ENCODE measurements at regions not wholly inside any gene's neighbourhood (a gene's known extent, or its start where the extent isn't known, plus 50 kb on each side); places are given as distances from the start of the nearest gene placed in this dataset.

DNA sequence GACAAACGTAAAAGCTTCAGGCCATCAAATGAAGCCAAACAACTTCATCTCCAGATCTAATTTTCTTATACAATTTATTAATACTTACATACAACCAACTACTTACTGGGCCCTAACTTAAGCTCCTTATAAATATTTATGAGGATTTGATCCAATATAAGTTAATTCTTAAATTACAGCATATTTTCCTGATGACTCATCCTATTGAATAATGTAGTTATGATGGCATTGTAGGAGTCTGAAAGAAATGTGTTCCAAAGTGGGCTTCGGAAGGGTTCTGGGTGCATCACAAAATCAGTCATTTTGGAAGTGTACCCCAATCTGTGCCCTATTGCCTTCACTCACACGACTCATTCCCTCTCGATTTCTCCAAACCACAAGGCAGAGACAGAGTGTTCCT, 455.1 kb upstream of the CTSO start:
- no peak for TF ChIP-seq CTCF (IDR thresholded peaks at IDR 0.05; ENCODE audit: insufficient read depth, low read length, missing control alignments)
- no peak for DNase-seq (ENCODE audit: low read depth, low spot score)
- no peak overlapping the region for H3K4me3 ChIP-seq (ENCODE audit: low read depth, low read length)
- POLR2A ChIA-PET = no interaction called here
- CTCF ChIA-PET = no interaction called here

DNA sequence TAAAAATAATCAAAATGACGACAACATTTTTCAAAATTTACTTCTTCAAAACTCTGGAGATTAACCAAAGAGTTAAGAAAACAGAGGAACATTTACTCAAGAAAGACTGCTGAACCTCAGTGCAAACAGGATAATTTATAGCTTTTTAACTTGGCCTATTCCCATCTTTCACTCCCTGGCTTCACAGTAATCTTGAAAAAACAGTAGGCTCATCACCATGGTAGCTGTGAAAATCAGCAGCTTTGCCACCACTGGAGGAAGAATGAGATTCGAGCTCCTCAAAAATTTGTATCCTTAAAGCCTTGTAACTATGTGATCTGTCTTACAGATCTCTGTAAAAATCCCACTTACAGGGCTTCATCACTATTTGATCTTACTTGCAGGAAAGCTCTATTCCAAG, 447.7 kb upstream of the CTSO start:
- POLR2A ChIA-PET = no interaction called here
- no peak overlapping the region for H3K4me3 ChIP-seq (ENCODE audit: low read depth, low read length)
- TF ChIP-seq CTCF (IDR thresholded peaks at IDR 0.05; ENCODE audit: insufficient read depth, low read length, missing control alignments) = no peak
- CTCF ChIA-PET = interaction anchor here (1.2 kb wide), 1 partner anchor 232 kb away, joined by 3 read pairs; no protein-coding TSS in a partner anchor
- no peak for DNase-seq (ENCODE audit: low read depth, low spot score)

GRCh38 chr4:156396534-156396933, 442.9 kb upstream of the CTSO start:
- POLR2A ChIA-PET = no interaction called here
- no peak overlapping the region for H3K4me3 ChIP-seq (ENCODE audit: low read depth, low read length)
- TF ChIP-seq CTCF (IDR thresholded peaks at IDR 0.05; ENCODE audit: insufficient read depth, low read length, missing control alignments) = no peak
- no peak for DNase-seq (ENCODE audit: low read depth, low spot score)
- CTCF ChIA-PET = no interaction called here

DNA sequence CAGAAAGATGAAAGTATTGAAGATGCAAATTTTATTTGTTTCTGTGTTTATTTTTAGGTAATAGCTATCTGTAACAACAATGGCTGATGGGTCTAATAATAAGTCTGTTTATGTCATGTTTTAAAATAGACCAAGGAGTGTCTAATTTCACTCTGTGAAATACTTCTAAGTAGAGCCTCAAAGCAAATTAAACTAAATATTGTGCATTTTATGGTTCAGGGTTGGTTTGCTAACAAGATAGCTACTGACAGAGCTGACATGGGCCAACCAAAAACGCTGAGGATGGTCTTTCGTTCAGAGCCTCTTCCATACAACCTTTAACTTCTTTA, 437.6 kb upstream of the CTSO start:
- ChIA-PET CTCF (no interaction called here), POLR2A (no interaction called here)
- no peak for TF ChIP-seq CTCF (IDR thresholded peaks at IDR 0.05; ENCODE audit: insufficient read depth, low read length, missing control alignments)
- no peak overlapping the region for H3K4me3 ChIP-seq (ENCODE audit: low read depth, low read length)
- DNase-seq (ENCODE audit: low read depth, low spot score) = no peak

GRCh38 chr4:156390599-156391324, 437.1 kb upstream of the CTSO start:
- CTCF ChIA-PET = no interaction called here
- no peak for DNase-seq (ENCODE audit: low read depth, low spot score)
- no peak for TF ChIP-seq CTCF (IDR thresholded peaks at IDR 0.05; ENCODE audit: insufficient read depth, low read length, missing control alignments)
- POLR2A ChIA-PET = no interaction called here
- no peak overlapping the region for H3K4me3 ChIP-seq (ENCODE audit: low read depth, low read length)

GRCh38 chr4:156388826-156389225, 435.2 kb upstream of the CTSO start:
- no peak for TF ChIP-seq CTCF (IDR thresholded peaks at IDR 0.05; ENCODE audit: insufficient read depth, low read length, missing control alignments)
- POLR2A ChIA-PET = no interaction called here
- H3K4me3 ChIP-seq (ENCODE audit: low read depth, low read length) = no peak overlapping the region
- CTCF ChIA-PET = no interaction called here
- no peak for DNase-seq (ENCODE audit: low read depth, low spot score)

All from AG04449 (cell line).